GM12892 (cell line): ENCODE measurements at regions not wholly inside any gene's neighbourhood (a gene's known extent, or its start where the extent isn't known, plus 50 kb on each side); places are given as distances from the start of the nearest gene placed in this dataset.
"Not testable (repeated sequence)": the region's sequence is repeated elsewhere in the genome, so short reads cannot be mapped to it uniquely, and the experiment has no call there.

Source experiments
- DNase-seq: peaks from one replicate; pipeline ENCODE4 v3.0.0; 2011; ENCODE audit not compliant: insufficient read length
- FAIRE-seq: peaks from 2 replicates; lab custom pipeline; 2011; peaks lifted over from hg19 to GRCh38; lab: Jason Lieb, UNC
- POLR2A ChIP-seq: IDR thresholded peaks from 2 replicates; pipeline ENCODE4 v1.6.1; 2011; ENCODE audit warnings: low read depth, low read length, control low read depth
- POLR2AphosphoS5 ChIP-seq: IDR thresholded peaks from 2 replicates; pipeline ENCODE4 v1.6.1; 2011; ENCODE audit warnings: low read depth, low read length, control low read depth
- TAF1 ChIP-seq: IDR thresholded peaks from 2 replicates; pipeline ENCODE4 v1.6.1; 2011; ENCODE audit warnings: low read depth, mild to moderate bottlenecking, control low read depth, low read length, borderline replicate concordance

DNA sequence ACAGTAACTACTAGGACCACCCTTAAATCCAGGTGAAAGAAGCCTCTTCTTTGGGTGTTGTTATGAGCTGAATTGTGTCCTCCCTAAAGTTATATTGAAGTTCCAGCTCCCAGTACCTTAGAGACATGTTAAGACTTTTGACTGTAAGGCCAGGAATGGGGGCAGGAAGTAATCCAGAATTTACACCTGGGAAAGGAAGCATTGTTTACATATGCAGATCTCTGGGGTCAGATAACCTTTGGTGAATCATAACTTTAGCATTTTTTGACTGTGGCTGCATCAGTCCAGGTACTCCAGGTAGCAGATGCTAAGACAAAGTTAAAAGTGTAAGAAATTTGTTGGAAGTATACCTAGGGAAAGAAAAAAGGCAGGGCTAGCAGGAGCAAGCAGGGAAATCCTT, 104.9 kb upstream of the CENPE start:
- no peak for TF ChIP-seq POLR2A
- TF ChIP-seq TAF1, result no peak
- TF ChIP-seq POLR2AphosphoS5, result no peak
- no peak for FAIRE-seq

GRCh38 chr4:103292959-103293358, 94.8 kb upstream of the CENPE start:
- FAIRE-seq, result no peak
- TF ChIP-seq TAF1 (no peak), POLR2AphosphoS5 (no peak), POLR2A (no peak)
- no peak for DNase-seq

More for the DNA sequence above, 104.9 kb upstream of the CENPE start:
- DNase-seq, result no peak

DNA sequence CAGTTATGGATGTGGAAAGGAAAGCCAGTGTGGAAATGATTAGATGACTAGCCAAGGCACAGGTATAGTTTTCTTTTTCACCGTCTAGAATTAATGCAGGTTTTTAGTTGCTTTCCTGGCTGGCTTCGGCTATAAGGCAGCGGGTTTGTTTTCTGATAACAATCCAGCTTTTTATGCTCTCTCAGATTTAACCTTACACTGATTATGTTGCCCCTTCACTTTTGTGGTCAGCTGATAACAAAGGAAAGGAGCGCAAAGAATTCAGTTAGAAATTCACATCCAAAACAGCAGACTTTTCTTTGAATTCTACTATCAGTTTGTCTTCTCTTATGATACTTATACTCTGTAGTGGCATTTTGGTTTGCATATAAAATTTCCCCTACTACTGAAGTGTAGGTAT, 94.2 kb upstream of the CENPE start:
- TF ChIP-seq POLR2AphosphoS5 (no peak), TAF1 (no peak), POLR2A (no peak)
- no peak for DNase-seq
- FAIRE-seq, result no peak

- TF ChIP-seq POLR2A, result no peak
- TF ChIP-seq TAF1, result no peak
- no peak for TF ChIP-seq POLR2AphosphoS5
- FAIRE-seq, result no peak
- no peak for DNase-seq
Measured at GRCh38 chr4:103289186-103289585, 91.0 kb upstream of the CENPE start.

DNA sequence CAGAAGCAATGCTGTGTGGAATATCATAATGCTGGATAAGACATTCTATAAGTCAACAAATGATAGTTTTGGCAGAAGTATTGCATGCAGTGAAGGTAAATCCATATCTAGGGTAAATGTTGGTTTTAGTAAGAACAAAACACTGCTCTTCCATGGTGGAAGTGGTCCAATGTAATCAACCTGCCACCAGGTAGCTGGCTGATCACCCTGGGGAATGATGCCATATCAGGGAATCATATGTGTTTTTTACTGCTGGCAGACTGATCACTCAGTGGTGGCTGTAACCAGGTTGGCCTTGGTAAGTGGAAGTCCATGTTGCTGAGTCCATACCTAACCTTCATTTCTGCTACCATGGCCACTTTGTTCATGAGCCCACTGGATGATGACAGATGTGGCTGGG, 74.0 kb upstream of the CENPE start:
- DNase-seq, result no peak
- TF ChIP-seq POLR2AphosphoS5 (no peak), POLR2A (no peak), TAF1 (no peak)
- no peak for FAIRE-seq

GRCh38 chr4:103268746-103269145, 70.6 kb upstream of the CENPE start:
- FAIRE-seq, result no peak
- DNase-seq, result no peak
- TF ChIP-seq POLR2A (no peak), TAF1 (no peak), POLR2AphosphoS5 (no peak)

GRCh38 chr4:103264905-103265304, 66.8 kb upstream of the CENPE start:
- no peak for FAIRE-seq
- no peak for TF ChIP-seq POLR2AphosphoS5
- no peak for TF ChIP-seq TAF1
- TF ChIP-seq POLR2A, result no peak
- DNase-seq, result no peak

GRCh38 chr4:103256068-103256467, 57.9 kb upstream of the CENPE start:
- not testable (repeated sequence) for DNase-seq, FAIRE-seq
